Fibroblast of lung (primary cell): ENCODE measurements at regions not wholly inside any gene's neighbourhood (a gene's known extent, or its start where the extent isn't known, plus 50 kb on each side); places are given as distances from the start of the nearest gene placed in this dataset.

Experiments used
- DNase-seq, 2 donors: peaks; one replicate each; pipeline versions ENCODE4 v3.0.0 to v3.0.0-alpha.2; 2010; ENCODE audit warnings: low read depth in 2 of 2
- H2AFZ ChIP-seq: 2 replicates; pipeline ENCODE4 v1.5.1; 2012; ENCODE audit warnings: low read length, control low read depth, inconsistent platforms
- H3K27ac ChIP-seq: 2 replicates; pipeline ENCODE4 v1.5.1; 2011; ENCODE audit warnings: low read length, control low read depth; ENCODE audit not compliant: insufficient read depth
- H3K27me3 ChIP-seq: 2 replicates; pipeline ENCODE4 v1.5.1; 2011; ENCODE audit warnings: mild to moderate bottlenecking, low read length; ENCODE audit not compliant: control insufficient read depth, insufficient read depth
- H3K36me3 ChIP-seq: 2 replicates; pipeline ENCODE4 v1.5.1; 2011; ENCODE audit warnings: low read length; ENCODE audit not compliant: control insufficient read depth, insufficient read depth
- H3K4me1 ChIP-seq: 2 replicates; pipeline ENCODE4 v1.5.1; 2011; ENCODE audit warnings: low read length; ENCODE audit not compliant: control insufficient read depth, insufficient read depth; ENCODE audit errors: extremely low read depth
- H3K4me2 ChIP-seq: 2 replicates; pipeline ENCODE4 v1.5.1; 2011; ENCODE audit warnings: low read length, control low read depth; ENCODE audit not compliant: insufficient read depth; ENCODE audit errors: extremely low read depth
- H3K4me3 ChIP-seq, 4 experiments: fragments of 200-600 bp in 1 of 4; sonication (generic) in 1 of 4; replicated peaks in 1 of 4; 2 replicates each; pipeline ENCODE4 v1.5.1; 2011 to 2016; ENCODE audit warnings: low read length in 4 of 4, low read depth in 3 of 4, mild to moderate bottlenecking in 3 of 4, control low read depth in 2 of 4, inconsistent platforms in 1 of 4, mixed read lengths in 1 of 4; ENCODE audit not compliant: insufficient read depth in 1 of 4; ENCODE audit errors: control extremely low read depth in 1 of 4
- H3K79me2 ChIP-seq: 2 replicates; pipeline ENCODE4 v1.5.1; 2012; ENCODE audit warnings: mild to moderate bottlenecking, low read length, inconsistent platforms; ENCODE audit not compliant: control insufficient read depth, insufficient read depth
- H3K9ac ChIP-seq: 2 replicates; pipeline ENCODE4 v1.5.1; 2011; ENCODE audit warnings: mild to moderate bottlenecking, low read length, control low read depth; ENCODE audit not compliant: insufficient read depth
- H3K9me3 ChIP-seq: 2 replicates; pipeline ENCODE4 v1.5.1; 2012; ENCODE audit warnings: low read depth, low read length; ENCODE audit not compliant: control insufficient read depth, insufficient read depth
- H4K20me1 ChIP-seq: 2 replicates; pipeline ENCODE4 v1.5.1; 2011; ENCODE audit warnings: low read length; ENCODE audit not compliant: control insufficient read depth, insufficient read depth; ENCODE audit errors: extremely low read depth
- CTCF ChIP-seq, 2 donors: IDR thresholded peaks in 1 of 2; conservative IDR thresholded peaks in 1 of 2; 1 replicate in 1 of 2; 2 replicates in 1 of 2; pipeline ENCODE4 v1.5.1; 2011 to 2012; ENCODE audit warnings: low read length in 2 of 2, control low read depth in 1 of 2, inconsistent platforms in 1 of 2, low read depth in 1 of 2, mild to moderate bottlenecking in 1 of 2
- EZH2 ChIP-seq: IDR thresholded peaks from 2 replicates; pipeline ENCODE4 v1.5.1; 2012; ENCODE audit warnings: low read length, control low read depth, mild to moderate bottlenecking; ENCODE audit errors: missing control alignments

- no peak overlapping the region for H3K4me2 ChIP-seq
- no peaks in the 10 kb centered on the region for H3K36me3 ChIP-seq
- no peak overlapping the region for H2AFZ ChIP-seq
- TF ChIP-seq CTCF (conservative IDR thresholded peaks at IDR 0.05 in 1 of 2, IDR thresholded peaks at IDR 0.05 in 1 of 2; ENCODE audit: low read depth in 1 of 2, low read length in 2 of 2): no peak
- TF ChIP-seq EZH2: no peak
- H3K27me3 ChIP-seq: no peaks in the 10 kb centered on the region
- no peaks in the 10 kb centered on the region for H4K20me1 ChIP-seq
- H3K4me3 ChIP-seq: no peak overlapping the region
- H3K4me1 ChIP-seq: no peaks in the 10 kb centered on the region
- H3K27ac ChIP-seq: no peak overlapping the region
- H3K9me3 ChIP-seq: no peaks in the 10 kb centered on the region
- no peaks in the 10 kb centered on the region for H3K79me2 ChIP-seq
- no peak for DNase-seq
- H3K9ac ChIP-seq: no peak overlapping the region
These were observed 392.1 kb upstream of the MGMT start for GRCh38 chr10:129074939-129075338.

- no peak for TF ChIP-seq EZH2
- TF ChIP-seq CTCF (conservative IDR thresholded peaks at IDR 0.05 in 1 of 2, IDR thresholded peaks at IDR 0.05 in 1 of 2; ENCODE audit: low read depth in 1 of 2, low read length in 2 of 2): no peak
- no peak overlapping the region for H2AFZ ChIP-seq
These were observed 391.5 kb upstream of the MGMT start for GRCh38 chr10:129075508-129075907.

GRCh38 chr10:129075927-129076326 lies 391.1 kb upstream of the MGMT start:
- Histone ChIP-seq H3K4me1 (no peaks in the 10 kb centered on the region), H2AFZ (no peak overlapping the region), H3K9me3 (no peaks in the 10 kb centered on the region), H3K4me2 (no peak overlapping the region), H3K36me3 (no peaks in the 10 kb centered on the region), H3K27ac (no peak overlapping the region), H3K27me3 (no peaks in the 10 kb centered on the region), H3K4me3 (no peak overlapping the region), H3K79me2 (no peaks in the 10 kb centered on the region), H4K20me1 (no peaks in the 10 kb centered on the region), H3K9ac (no peak overlapping the region)
- DNase-seq: no peak
- TF ChIP-seq EZH2 (no peak), CTCF (conservative IDR thresholded peaks at IDR 0.05 in 1 of 2, IDR thresholded peaks at IDR 0.05 in 1 of 2; ENCODE audit: low read depth in 1 of 2, low read length in 2 of 2) (no peak)

More at GRCh38 chr10:129075508-129075907, 391.5 kb upstream of the MGMT start:
- Histone ChIP-seq H3K9ac (no peak overlapping the region), H3K9me3 (no peaks in the 10 kb centered on the region), H3K4me2 (no peak overlapping the region), H3K27me3 (no peaks in the 10 kb centered on the region), H3K4me1 (no peaks in the 10 kb centered on the region), H3K27ac (no peak overlapping the region), H3K4me3 (no peak overlapping the region), H3K79me2 (no peaks in the 10 kb centered on the region), H3K36me3 (no peaks in the 10 kb centered on the region), H4K20me1 (no peaks in the 10 kb centered on the region)
- DNase-seq: no peak
